GM18858 (cell line): ENCODE measurements at regions not wholly inside any gene's neighbourhood (a gene's known extent, or its start where the extent isn't known, plus 50 kb on each side); places are given as distances from the start of the nearest gene placed in this dataset.

ENCODE experiments used
- ATAC-seq: cut with Tn5 transposase; IDR thresholded peaks from one replicate; pipeline ENCODE4 v1.9.1; 2021; ENCODE audit not compliant: unreplicated experiment

DNA sequence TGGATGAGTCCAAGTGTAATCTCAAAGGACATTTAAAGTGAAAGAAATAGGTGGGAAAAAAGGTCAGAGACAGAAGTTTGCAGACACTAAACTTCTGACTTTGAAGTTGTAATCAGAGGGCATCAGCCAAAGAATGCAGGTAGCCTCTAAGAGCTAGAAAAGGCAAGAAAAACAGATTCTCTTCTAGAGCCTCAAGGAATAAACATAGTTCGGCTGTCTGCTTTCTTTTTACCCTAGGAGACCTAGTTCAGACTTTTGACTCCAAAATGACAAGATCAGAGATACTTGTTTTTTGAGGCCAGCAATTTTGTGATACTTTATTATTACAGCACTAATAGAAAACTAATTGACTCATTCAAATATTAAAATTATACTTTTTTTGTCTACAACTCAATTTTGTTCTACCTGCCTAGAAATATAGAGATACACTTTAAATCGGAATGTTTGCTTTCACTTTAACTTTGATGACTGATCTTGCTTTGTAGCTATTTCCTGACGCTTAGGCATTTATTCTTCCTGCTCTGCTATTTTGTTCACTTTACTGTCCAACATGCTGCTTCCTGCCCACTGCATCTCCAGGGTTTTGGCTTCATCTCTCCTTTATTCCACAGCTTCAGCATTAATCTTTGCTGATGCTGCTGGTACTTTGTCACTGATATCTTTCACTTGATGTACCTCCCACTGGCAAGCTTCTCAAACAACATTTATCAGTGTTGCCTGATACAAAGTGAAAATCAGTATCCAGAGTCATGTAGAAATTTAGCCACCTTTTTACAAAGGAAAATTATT, 272.5 kb downstream of the DSEL start:
- peak; percentile 59 for ATAC-seq

- ATAC-seq: no peak
Measured at GRCh38 chr18:67242001-67242400, 274.5 kb downstream of the DSEL start.

GRCh38 chr18:67241299-67241698, 275.2 kb downstream of the DSEL start:
- ATAC-seq: no peak

GRCh38 chr18:67239826-67240225, 276.7 kb downstream of the DSEL start:
- ATAC-seq: no peak

DNA sequence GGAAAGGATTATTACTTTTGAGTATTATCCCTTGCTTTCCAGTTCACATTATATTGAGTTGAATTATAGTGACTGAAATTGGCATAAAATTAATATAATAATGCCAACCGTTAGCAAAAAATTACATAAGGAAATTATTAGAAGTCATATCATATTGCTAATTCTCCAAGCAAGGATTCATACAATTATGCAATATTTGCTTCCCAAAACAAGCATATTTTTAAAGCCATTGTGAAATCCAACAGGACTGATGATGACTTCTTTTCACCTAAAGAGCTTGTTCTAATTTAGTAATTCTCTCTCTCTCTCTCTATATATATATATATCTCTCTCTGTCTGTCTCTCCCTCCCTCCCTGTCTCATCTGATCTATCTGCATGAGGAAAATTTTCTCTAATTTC, 283.5 kb downstream of the DSEL start:
- ATAC-seq: no peak

DNA sequence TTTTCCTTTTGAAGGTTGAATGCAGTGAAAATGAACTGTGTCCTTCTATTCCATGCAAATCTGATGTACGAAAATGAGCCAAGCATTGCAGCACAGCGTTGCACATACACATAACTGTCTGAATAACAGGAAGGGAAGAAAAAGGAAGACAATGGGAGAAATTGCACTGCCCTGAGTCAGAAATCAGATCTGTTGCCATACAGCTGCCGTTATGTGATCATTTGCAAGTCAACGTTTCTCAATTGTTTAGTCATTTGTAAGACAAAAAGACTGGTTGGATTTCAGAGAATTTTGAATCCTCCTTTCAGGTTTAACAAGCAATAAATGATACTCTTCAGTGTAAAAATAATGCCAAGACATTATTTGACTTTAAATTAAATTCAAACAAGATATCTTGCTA, 284.1 kb downstream of the DSEL start:
- no peak for ATAC-seq

DNA sequence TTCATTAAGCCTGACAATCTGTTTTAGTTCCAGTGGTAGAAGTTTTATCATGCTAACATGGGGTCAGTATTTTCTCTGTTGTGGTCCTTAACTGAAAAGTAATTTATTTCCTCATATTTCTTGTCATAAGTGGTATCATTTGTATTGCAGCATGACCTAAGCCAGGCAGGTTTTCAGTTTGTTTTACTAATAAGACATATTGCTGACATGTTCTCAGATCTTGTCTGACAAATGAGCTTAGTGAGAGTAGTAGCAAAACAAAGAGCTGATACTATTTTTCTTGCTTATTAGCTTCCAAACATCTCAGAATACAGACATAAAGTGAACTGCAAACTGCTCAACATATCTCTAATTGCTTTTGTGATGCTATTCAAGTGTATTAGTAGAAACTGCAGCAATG, 293.6 kb downstream of the DSEL start:
- ATAC-seq: no peak

- no peak for ATAC-seq
Measured at GRCh38 chr18:67219821-67220220, 296.7 kb downstream of the DSEL start.

GRCh38 chr18:67218556-67218955, 298.0 kb downstream of the DSEL start:
- no peak for ATAC-seq

DNA sequence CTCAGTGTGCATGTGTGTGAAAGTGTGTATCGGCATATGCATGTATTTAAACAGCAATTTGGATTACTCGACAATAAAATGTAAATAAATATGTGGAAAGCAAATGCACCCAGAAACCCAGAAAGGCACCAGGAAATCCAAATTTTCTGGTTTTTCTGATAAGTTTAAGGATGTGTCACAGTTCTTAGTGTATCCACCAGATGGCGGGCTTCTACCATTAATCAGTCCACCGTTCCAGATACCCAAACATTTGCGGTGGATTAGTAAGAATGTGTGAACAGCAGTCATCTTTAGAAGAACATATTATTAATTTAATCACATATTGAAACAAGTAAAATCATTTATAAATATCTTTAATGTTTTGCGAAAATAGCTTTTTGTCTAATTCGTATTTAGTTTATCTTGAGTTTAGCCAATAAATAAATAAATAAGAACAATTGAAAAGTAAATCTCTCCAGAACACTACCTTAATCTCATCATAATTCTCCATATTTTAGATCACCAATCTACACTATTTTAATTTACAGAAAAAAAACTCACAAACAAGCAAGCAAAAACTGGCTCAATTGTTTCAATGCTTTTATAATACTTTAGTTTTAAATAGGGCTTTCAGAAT, 298.9 kb downstream of the DSEL start:
- peak; percentile 87 for ATAC-seq

DNA sequence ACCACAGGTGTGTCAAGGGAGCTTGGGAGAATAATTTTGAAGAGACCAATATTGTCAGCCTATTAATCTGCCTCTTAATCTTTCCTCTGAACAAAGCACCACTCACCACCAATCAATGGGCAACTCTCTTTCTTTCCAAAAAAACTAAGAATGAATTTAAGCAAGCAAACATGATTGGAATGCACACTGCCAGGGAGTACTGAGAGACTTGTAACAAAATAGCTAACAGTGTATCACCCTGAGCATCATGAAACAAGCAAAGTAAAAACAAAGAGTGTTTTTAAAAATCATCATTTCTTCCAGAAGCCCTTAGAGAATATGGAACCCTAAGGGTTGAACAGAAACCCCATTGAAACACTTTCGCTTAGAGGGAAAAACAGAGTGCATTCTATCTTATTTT, 299.7 kb downstream of the DSEL start:
- ATAC-seq: no peak

DNA sequence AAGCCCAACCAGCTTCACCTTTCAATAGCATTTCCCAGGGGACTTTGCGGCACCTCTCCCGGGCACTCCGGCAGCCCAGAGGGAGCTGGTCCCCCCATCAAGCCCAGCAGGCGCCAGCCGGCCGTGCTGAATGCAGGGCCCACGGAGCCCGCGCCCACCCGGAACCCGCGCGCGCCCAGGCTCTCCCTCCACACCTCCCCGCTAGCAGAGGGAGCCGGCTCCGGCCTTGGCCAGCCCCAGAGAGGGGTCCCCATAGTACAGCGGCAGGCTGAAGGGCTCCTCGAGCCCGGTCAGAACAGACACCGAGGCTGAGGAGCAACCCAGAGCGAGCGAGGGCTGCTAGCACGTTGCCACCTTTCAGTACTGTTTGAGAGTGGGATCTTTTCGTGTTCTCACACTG, 300.8 kb downstream of the DSEL start:
- ATAC-seq: no peak

GRCh38 chr18:67211646-67212045, 304.9 kb downstream of the DSEL start:
- ATAC-seq: no peak

DNA sequence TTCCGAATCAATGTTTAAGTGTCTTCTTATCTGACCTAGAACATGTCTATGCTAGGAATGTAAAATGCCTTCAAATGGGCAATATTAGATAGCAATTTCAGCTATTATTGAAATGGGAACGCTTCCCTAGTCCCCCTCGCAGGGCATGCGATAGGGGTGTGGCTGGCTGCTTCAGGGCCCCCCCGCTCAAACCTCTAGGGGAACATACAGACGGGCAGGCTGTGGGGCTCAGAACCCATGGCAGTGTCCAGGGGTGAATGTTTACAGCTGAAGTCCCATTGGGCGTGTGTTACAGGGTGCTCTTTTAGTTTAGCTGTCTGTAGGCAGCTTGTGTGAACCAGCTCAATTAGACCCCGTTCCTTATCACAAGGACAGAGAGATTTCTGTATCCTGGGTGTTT, 315.9 kb downstream of the DSEL start:
- no peak for ATAC-seq

DNA sequence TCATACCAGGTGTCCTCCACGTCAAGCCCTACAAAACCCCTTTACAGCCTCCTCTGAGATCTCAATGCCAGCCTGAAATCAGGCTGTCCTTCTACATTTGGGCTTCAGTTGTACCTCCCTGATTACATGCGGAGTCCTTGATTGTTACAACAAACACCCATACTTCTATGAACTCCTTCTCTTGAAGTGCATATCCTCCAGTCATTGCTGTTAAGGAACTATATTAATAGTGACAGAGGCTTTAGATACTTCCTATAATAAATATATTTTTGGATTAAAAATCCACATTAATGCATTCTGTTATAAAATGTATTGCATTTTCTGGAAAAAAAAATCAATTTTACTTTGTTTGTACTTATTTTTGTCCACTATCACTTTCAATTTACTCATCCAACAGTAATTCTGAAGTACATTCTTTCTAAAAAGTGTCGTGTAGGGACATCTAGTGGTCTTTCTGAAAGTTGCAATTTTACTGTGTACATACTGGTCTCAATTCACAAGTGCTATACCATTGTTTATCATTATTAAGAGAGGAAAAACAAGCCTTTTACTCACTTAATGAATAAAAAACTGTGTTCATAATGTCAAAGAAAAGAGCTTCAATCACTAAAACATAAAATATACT, 316.4 kb downstream of the DSEL start:
- peak; percentile 95 for ATAC-seq

DNA sequence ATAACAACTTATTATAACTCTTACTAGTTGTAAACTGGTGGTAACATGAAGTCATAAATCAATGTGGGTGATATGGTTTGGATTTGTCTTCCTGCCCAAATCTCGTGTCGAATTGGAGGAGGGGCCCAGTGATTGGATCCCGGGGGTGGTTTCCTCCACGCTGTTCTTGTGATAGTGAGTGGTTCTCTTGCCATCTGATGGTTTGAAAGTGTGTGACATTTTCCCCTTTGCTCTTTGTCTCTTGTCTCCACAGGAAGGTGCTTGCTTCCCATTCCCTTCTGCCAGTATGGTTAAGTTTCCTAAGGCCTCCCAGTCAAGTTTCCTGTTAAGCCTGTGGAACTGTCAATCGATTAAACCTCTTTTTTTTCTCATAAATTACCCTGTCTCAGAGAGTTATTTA, 321.6 kb downstream of the DSEL start:
- ATAC-seq: no peak

DNA sequence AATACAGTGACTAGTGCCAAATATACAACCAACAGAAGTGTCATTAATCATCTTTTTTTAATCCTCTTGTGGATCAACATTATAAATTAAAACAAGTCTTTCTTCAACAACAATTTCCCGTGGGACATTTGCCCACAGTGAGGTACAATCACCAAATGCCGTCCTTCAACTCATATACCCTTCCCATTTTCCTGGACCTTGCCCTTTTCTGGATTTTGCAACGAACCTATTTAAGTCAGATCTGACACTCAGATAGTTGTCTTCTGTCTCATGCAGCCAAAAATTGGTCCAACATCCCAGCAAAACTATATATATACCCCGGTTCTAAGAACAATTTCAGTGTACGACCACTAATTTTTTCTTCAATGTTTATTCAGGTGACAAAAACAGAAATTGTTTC, 324.0 kb downstream of the DSEL start:
- no peak for ATAC-seq

- no peak for ATAC-seq
Measured at GRCh38 chr18:67183398-67183797, 333.1 kb downstream of the DSEL start.

DNA sequence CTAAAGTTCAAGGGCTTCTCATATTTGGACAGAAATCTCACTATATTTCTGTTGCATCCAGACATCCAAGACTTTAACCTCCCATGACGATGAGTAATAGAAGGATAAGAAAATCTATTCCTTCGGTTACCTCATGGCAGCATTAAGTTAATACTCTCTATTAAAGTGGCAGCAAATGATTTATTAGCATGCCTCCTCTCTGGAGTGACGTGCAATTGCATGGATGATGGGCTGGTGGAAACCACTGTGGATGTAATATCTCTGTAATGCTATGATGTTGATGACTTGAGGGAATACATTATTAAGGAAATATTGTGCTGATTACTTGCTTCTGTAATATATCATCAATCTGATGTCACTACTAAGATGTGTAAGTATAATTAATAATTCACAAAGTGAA, 336.8 kb downstream of the DSEL start:
- no peak for ATAC-seq

- ATAC-seq: no peak
Measured at GRCh38 chr18:67159662-67160061, 356.9 kb downstream of the DSEL start.

GRCh38 chr18:67154979-67155378, 361.5 kb downstream of the DSEL start:
- ATAC-seq: no peak

- ATAC-seq: no peak
Measured at GRCh38 chr18:67151366-67151765, 365.2 kb downstream of the DSEL start.
